Keratinocyte (primary cell): ENCODE measurements at regions not wholly inside any gene's neighbourhood (a gene's known extent, or its start where the extent isn't known, plus 50 kb on each side); places are given as distances from the start of the nearest gene placed in this dataset.

Source experiments
- DNase-seq: peaks from one replicate; pipeline ENCODE4 v3.0.0-alpha.2; 2011; ENCODE audit warnings: low read depth, missing footprints, low spot score
- FAIRE-seq: peaks from 2 replicates; lab custom pipeline; 2011; peaks lifted over from hg19 to GRCh38; lab: Jason Lieb, UNC
- H2AFZ ChIP-seq: 2 replicates; pipeline ENCODE4 v1.6.0; 2012; ENCODE audit warnings: low read length, control low read depth, inconsistent platforms; ENCODE audit not compliant: control insufficient read depth
- H3K27ac ChIP-seq: 2 replicates; pipeline ENCODE4 v1.5.1; 2011; ENCODE audit warnings: low read length; ENCODE audit not compliant: control insufficient read depth, insufficient read depth
- H3K27me3 ChIP-seq: 3 replicates; pipeline ENCODE4 v1.6.0; 2011; ENCODE audit warnings: low read length; ENCODE audit not compliant: control insufficient read depth, insufficient read depth; ENCODE audit errors: extremely low read depth
- H3K36me3 ChIP-seq, 2 experiments: 2 replicates in 1 of 2; 3 replicates in 1 of 2; pipeline ENCODE4 v1.5.1; 2011; ENCODE audit warnings: low read length in 2 of 2, mild to moderate bottlenecking in 1 of 2; ENCODE audit not compliant: control insufficient read depth in 2 of 2, insufficient read depth in 2 of 2; ENCODE audit errors: extremely low read depth in 1 of 2
- H3K4me1 ChIP-seq: 3 replicates; pipeline ENCODE4 v1.5.1; 2011; ENCODE audit warnings: low read length; ENCODE audit not compliant: control insufficient read depth, insufficient read depth; ENCODE audit errors: extremely low read depth
- H3K4me2 ChIP-seq: 3 replicates; pipeline ENCODE4 v1.6.0; 2011; ENCODE audit warnings: low read depth, low read length; ENCODE audit not compliant: control insufficient read depth, insufficient read depth; ENCODE audit errors: extremely low read depth
- H3K4me3 ChIP-seq, 3 experiments: fragments of 200-600 bp in 1 of 3; sonication (generic) in 1 of 3; 2 replicates in 2 of 3; 3 replicates in 1 of 3; pipeline ENCODE4 v1.5.1; 2011 to 2016; ENCODE audit warnings: low read length in 3 of 3, mild to moderate bottlenecking in 3 of 3, control low read depth in 2 of 3, inconsistent platforms in 1 of 3, low read depth in 1 of 3, mixed read lengths in 1 of 3, mixed run types in 1 of 3, moderate library complexity in 1 of 3; ENCODE audit not compliant: control insufficient read depth in 2 of 3, insufficient read depth in 2 of 3; ENCODE audit errors: extremely low read depth in 1 of 3
- H3K79me2 ChIP-seq: 2 replicates; pipeline ENCODE4 v1.6.0; 2012; ENCODE audit warnings: low read length; ENCODE audit not compliant: control insufficient read depth, insufficient read depth
- H3K9ac ChIP-seq: 3 replicates; pipeline ENCODE4 v1.6.0; 2011; ENCODE audit warnings: low read length; ENCODE audit not compliant: control insufficient read depth, insufficient read depth; ENCODE audit errors: extremely low read depth
- H3K9me1 ChIP-seq: 3 replicates; pipeline ENCODE4 v1.6.0; 2011; ENCODE audit warnings: low read length; ENCODE audit not compliant: control insufficient read depth, insufficient read depth; ENCODE audit errors: extremely low read depth
- H3K9me3 ChIP-seq: 2 replicates; pipeline ENCODE4 v1.5.1; 2012; ENCODE audit warnings: low read depth, low read length; ENCODE audit not compliant: control insufficient read depth
- H4K20me1 ChIP-seq: 3 replicates; pipeline ENCODE4 v1.6.0; 2011; ENCODE audit warnings: low read length; ENCODE audit not compliant: control insufficient read depth, insufficient read depth; ENCODE audit errors: extremely low read depth
- EZH2 ChIP-seq: IDR thresholded peaks from one replicate; pipeline ENCODE4 v1.6.1; 2012; ENCODE audit warnings: inconsistent platforms, mild to moderate bottlenecking, low read length, moderate library complexity
- dilution Hi-C: fragments of 300-500 bp; cut with MboI; formaldehyde crosslinking; loops from one replicate; pipeline ENCODE4 v1.7.0; 2020; ENCODE audit warnings: low sequenced_read_pairs; ENCODE audit not compliant: extremely low pct_ligation_motif_present
- TF ChIP-seq, protein P1 (sequence below), 3 experiments: IDR thresholded peaks in 1 of 3; conservative IDR thresholded peaks in 1 of 3; optimal IDR thresholded peaks in 1 of 3; 2 replicates in 2 of 3; 3 replicates in 1 of 3; pipeline versions ENCODE3 to v1.5.1; 2011; ENCODE audit warnings: low read length in 3 of 3, mild to moderate bottlenecking in 3 of 3, moderate library complexity in 2 of 3, control low read depth in 1 of 3, inconsistent platforms in 1 of 3; ENCODE audit not compliant: insufficient read depth in 2 of 3; ENCODE audit errors: extremely low read depth in 1 of 3

DNA sequence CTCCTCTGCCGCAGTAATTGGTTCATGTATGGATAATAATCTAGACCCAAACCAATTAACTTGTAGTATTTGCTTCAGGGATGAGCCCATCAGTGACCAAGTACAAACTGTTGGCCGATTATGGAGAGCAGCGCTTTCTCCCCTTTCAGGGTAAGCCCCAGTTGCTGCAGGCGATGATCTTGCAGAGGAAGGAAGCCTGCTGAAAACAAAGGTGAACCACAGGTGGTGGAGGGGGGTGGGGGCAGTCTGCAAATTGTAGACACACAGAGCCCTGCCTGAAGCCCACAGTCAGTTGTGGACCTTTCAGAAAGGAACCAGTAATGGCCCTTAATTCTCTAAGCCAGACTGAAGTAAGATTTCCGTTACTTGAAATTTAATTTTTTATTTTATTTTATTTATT, 167.9 kb upstream of the JARID2 start:
- Histone ChIP-seq H4K20me1 (no peaks in the 10 kb centered on the region), H3K9me3 (no peaks in the 10 kb centered on the region), H3K36me3 (no peaks in the 10 kb centered on the region), H3K27ac (no peak overlapping the region), H3K4me3 (no peak overlapping the region), H3K4me2 (no peak overlapping the region), H3K4me1 (peaks cover 2% of the 10 kb centered on the region), H3K9ac (no peak overlapping the region), H3K27me3 (no peaks in the 10 kb centered on the region), H3K79me2 (no peaks in the 10 kb centered on the region), H2AFZ (no peak overlapping the region), H3K9me1 (no peaks in the 10 kb centered on the region)
- TF ChIP-seq, protein P1, sequence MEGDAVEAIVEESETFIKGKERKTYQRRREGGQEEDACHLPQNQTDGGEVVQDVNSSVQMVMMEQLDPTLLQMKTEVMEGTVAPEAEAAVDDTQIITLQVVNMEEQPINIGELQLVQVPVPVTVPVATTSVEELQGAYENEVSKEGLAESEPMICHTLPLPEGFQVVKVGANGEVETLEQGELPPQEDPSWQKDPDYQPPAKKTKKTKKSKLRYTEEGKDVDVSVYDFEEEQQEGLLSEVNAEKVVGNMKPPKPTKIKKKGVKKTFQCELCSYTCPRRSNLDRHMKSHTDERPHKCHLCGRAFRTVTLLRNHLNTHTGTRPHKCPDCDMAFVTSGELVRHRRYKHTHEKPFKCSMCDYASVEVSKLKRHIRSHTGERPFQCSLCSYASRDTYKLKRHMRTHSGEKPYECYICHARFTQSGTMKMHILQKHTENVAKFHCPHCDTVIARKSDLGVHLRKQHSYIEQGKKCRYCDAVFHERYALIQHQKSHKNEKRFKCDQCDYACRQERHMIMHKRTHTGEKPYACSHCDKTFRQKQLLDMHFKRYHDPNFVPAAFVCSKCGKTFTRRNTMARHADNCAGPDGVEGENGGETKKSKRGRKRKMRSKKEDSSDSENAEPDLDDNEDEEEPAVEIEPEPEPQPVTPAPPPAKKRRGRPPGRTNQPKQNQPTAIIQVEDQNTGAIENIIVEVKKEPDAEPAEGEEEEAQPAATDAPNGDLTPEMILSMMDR (optimal IDR thresholded peaks at IDR 0.05 in 1 of 3, IDR thresholded peaks at IDR 0.05 in 1 of 3, conservative IDR thresholded peaks at IDR 0.05 in 1 of 3; ENCODE audit: extremely low read depth in 1 of 3, insufficient read depth in 2 of 3, low read length in 3 of 3) = no peak
- no peak for TF ChIP-seq EZH2
- no peak for FAIRE-seq
- dilution Hi-C loops = no loop called here
- DNase-seq = no peak

DNA sequence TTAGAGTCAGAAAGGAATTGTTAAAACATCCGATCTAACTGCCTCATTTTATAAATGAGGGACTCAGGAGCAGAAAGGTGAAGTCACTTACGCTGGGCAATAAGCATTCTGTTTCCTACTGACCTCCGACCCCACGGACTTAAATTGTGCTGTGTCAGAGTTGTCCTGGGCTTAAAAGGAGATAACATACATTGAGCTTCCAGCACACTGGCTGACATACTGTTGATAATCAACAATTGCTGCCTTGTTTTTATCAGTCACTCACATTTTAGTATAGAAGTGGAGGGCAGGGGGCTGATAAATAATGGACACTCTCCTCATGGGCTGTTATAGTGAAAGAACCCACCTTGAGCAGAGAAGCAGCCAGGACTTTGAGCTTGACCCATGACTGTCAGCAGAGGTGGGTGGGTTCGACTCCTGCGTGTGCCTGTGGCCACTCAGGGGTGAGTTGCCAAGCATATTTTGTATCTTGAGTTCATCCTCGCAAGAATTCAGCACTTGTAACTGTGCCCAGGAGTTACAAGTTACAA, 166.5 kb upstream of the JARID2 start:
- dilution Hi-C loops = no loop called here
- Histone ChIP-seq H3K4me1 (peaks cover 2% of the 10 kb centered on the region), H4K20me1 (no peaks in the 10 kb centered on the region), H3K9ac (no peak overlapping the region), H3K27me3 (no peaks in the 10 kb centered on the region), H3K79me2 (no peaks in the 10 kb centered on the region), H3K9me3 (no peaks in the 10 kb centered on the region), H2AFZ (no peak overlapping the region), H3K27ac (no peak overlapping the region), H3K9me1 (no peaks in the 10 kb centered on the region), H3K4me3 (no peak overlapping the region), H3K4me2 (no peak overlapping the region), H3K36me3 (no peaks in the 10 kb centered on the region)
- no peak for TF ChIP-seq EZH2
- TF ChIP-seq, protein P1 (optimal IDR thresholded peaks at IDR 0.05 in 1 of 3, IDR thresholded peaks at IDR 0.05 in 1 of 3, conservative IDR thresholded peaks at IDR 0.05 in 1 of 3; ENCODE audit: extremely low read depth in 1 of 3, insufficient read depth in 2 of 3, low read length in 3 of 3) = no peak
- DNase-seq (no peak), FAIRE-seq (no peak)
